GM21723 (cell line): ENCODE measurements at regions not wholly inside any gene's neighbourhood (a gene's known extent, or its start where the extent isn't known, plus 50 kb on each side); places are given as distances from the start of the nearest gene placed in this dataset.
"Not testable (repeated sequence)": the region's sequence is repeated elsewhere in the genome, so short reads cannot be mapped to it uniquely, and the experiment has no call there.

ENCODE experiments used
- ATAC-seq: cut with Tn5 transposase; IDR thresholded peaks from one replicate; pipeline ENCODE4 v1.9.1; 2021; ENCODE audit warnings: mild to moderate bottlenecking, moderate library complexity; ENCODE audit not compliant: unreplicated experiment

DNA sequence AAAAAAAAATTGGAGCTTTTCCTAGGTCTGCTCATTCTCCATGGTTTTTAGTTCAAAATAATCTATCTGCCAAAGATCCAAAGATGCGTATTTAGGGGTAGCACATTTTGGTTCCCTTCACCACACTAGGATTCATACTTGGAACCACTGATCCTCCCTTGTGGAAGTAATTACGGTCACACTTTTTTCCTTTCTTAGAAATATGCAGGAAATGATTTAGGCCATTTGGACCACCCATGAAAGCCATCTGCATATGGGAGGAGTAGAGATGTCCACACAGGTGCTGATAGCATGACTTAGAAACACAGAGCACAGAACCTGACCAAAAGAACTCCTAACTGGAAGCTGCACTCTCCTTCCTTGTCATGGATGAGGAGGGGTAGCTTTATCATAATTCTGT is 105.9 kb upstream of the RAI14 start:
- no peak for ATAC-seq

DNA sequence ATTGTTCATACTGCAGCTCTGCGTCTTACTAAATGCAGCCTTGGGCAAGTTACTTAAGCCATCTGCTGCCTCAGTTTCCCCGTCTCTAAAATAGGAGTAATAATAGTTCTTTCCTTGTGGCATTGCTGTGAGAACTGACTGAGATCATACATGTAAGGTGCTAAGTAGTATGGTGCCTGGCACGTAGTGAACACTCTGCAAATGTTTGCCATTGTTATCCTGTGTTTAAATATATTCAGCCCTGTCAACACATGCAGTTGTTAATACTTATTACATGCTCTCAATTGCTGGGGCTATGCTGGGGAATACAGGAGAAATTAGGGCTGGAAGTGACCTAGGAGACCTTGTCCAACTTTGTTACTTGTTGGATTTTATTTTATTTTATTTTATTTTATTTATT is 105.2 kb upstream of the RAI14 start:
- ATAC-seq = no peak

- ATAC-seq = no peak
Measured at GRCh38 chr5:34551911-34552433, 104.2 kb upstream of the RAI14 start.

DNA sequence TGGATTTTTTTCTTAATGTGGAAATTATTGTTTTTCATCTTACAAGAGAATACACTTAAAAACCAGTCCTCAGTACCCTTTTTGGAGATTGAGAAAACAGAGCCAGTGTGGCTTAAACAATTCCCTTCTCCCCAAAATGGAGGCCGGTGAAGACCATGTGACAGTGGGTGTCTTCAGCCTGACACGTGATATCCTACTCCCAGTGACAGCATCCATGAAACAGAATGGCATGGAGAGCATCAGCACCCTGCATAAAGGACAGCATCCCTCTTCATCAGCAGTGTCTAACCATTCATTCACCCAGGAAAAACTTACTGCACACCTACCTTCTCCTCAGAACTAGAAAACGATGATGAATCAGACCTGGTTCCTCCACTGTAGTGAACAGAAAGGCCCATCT is 103.4 kb upstream of the RAI14 start:
- no peak for ATAC-seq

- no peak for ATAC-seq
Measured at GRCh38 chr5:34553581-34553980, 102.5 kb upstream of the RAI14 start.

DNA sequence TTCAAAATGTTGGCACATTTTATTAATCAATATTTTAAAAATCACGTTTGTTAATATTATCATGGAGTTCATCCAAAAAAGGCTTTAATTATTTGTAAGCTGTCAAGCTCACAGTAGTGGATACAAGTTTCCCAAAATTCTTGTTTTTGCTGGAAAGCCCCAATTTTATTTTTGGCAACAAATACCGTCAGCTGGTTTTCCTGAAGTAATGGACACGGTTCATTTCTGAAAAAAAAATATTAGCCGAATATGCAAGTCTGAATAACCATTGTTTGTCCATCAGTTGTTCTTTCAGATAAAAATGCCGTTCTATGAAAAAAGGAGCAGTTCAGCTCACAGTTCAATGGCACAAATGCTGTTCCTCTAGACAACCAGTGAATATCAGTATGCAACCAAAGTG is 101.5 kb upstream of the RAI14 start:
- ATAC-seq = no peak

- ATAC-seq = no peak
Measured at GRCh38 chr5:34555699-34556508, 100.2 kb upstream of the RAI14 start.

DNA sequence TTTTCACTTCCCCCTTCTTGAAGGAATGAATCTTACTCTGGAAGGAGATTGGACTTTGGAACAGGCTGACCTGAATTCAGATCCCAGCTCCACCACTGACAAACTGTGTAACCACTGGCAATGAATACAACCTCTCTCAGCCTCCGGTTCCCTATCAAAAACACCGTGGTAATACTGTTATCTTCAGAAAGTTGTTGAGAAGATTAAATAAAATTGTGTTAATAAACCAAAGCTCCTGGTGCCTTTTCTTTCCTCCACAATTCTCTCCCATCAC is 99.7 kb upstream of the RAI14 start:
- no peak for ATAC-seq

- not testable (repeated sequence) for ATAC-seq
Measured at GRCh38 chr5:34561581-34561980, 94.5 kb upstream of the RAI14 start.

- no peak for ATAC-seq
Measured at GRCh38 chr5:34562791-34563190, 93.3 kb upstream of the RAI14 start.

- no peak for ATAC-seq
Measured at GRCh38 chr5:34563269-34563668, 92.9 kb upstream of the RAI14 start.

DNA sequence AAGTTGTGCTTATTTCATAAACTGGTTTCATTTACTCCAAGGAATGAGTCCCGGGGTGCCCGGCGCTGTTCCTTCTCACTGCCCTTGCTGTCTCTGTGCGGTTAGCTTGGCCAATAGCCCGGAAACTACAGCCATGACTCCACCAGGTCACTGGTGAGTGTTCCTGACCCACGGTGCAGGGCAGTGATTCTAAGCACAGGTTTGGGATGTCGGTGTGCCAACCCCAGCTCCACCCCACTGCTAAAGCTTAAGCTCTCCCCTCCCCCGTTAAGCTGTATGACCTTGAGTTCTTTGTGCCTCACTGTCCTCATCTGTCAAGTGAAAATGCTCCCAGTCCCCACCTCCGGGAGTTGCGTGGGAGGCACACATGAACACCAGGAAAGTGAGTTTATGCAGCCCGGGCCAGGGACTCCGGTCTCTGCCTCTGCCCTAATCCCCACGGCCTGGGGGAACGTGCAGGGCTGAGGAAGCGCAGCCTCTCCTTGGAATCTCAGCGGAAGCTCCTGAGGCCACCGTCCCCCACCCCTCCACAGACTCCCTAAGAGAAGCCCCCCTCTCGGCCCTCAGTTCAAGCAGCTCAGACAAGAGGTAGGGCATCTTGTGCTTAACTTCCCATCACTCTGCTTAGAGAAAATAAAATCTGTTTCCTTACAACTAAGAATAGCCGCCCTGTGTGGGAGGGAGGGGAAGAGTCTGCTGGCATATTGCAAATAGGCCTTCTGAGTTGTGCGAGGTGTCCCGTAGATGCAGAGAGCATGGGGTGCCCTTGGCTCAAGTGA is 92.0 kb upstream of the RAI14 start:
- ATAC-seq = no peak

- ATAC-seq = no peak
Measured at GRCh38 chr5:34564710-34565235, 91.4 kb upstream of the RAI14 start.

DNA sequence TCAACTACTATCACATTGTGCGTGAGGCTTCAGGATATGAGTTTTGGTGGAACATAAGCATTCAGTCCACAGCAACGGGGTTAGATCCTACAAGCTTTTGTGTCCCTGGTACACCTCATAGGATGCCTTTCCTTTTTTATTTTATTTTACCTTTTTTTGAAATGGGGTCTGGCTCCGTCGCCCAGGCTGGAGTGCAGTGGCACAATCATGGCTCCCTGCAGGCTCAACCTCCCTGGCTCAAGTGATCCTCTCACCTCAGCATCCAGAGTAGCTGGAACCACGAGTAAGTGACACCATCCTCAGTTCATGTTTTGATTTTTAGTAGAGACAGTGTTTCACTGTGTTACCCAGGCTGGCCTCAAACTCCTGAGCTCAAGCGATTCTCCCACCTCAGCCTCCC is 86.0 kb upstream of the RAI14 start:
- no peak for ATAC-seq

- no peak for ATAC-seq
Measured at GRCh38 chr5:34570721-34571676, 85.1 kb upstream of the RAI14 start.

- ATAC-seq = no peak
Measured at GRCh38 chr5:34571677-34572041, 84.5 kb upstream of the RAI14 start.

DNA sequence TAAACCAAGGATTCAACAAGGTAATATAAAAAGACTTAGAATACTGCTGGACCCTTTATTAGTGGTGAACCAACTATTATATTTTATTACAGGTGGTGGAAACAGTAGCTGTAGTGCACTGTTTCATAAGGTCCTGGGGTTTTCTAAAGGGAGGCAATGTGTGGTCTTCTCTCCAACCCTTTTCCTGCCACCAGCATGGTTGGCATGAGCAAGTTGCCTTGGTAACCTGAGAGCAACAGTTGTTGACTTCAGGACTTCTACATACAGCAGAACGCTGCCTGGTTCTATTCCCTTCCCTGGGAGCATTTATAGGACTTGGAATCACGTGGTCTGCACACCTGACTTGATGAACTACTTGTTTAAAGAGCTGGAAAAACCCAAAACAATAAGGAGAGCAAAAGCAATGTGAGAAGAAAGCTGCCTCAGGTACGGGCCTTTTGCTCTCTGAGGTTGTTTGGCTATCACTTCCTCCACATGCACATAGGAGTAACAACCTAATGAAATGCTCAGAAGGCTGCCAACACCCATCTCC is 81.1 kb upstream of the RAI14 start:
- no peak for ATAC-seq

- no peak for ATAC-seq
Measured at GRCh38 chr5:34576891-34577666, 79.0 kb upstream of the RAI14 start.

DNA sequence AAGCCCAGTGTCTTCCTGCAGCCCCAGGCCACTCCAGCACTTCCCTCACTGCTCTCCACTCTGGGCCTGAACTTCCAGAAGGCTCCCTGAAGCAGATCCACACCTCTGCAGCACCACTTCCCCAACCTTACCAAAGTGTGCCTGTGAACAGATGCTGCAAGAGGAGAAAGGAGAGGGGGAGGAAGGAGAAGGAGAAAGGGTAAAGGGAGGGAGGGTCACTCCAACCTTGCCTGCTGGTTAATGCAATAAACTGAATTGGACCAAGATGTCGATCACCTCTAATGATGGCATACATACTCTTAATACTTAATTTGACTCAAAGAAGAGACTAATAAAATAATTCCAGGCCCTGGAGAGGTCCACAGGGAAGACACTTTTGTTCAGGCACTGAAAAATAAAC is 77.2 kb upstream of the RAI14 start:
- ATAC-seq = no peak

DNA sequence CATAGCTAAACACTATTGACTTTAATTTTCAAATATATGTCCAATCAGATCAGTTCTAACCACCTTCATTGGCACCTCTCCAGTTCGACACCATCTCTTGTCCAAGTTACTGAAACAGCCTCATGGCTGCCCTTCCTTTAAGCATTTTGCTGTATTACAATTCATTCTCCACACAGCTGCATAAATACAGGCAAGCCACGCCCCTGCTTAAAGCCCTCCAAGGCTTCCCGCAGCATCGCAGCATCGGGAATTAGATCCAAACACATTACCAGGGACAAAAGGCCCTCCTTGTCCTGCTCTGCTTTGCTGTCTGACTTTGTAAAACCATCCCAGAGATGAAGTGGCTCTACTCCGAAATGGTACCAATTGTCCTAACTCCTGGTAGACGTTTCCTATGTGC is 75.1 kb upstream of the RAI14 start:
- ATAC-seq = no peak
